Tibial artery (tissue), 4 donors: ENCODE measurements at regions not wholly inside any gene's neighbourhood (a gene's known extent, or its start where the extent isn't known, plus 50 kb on each side); places are given as distances from the start of the nearest gene placed in this dataset.

Experiments used
- DNase-seq, 2 donors: peaks; one replicate each; pipeline ENCODE4 v3.0.0-alpha.2; 2019
- H3K27ac ChIP-seq, 2 donors: fragments of 200-600 bp; sonication (generic) in 1 of 2; 1 replicate in 1 of 2; 2 replicates in 1 of 2; pipeline ENCODE4 v1.5.1; 2018 to 2019; ENCODE audit warnings: mild to moderate bottlenecking in 1 of 2
- H3K27me3 ChIP-seq, 2 donors: fragments of 200-600 bp; sonication (generic) in 1 of 2; one replicate each; pipeline versions ENCODE4 v1.5.1 to v1.6.0; 2016 to 2019
- H3K36me3 ChIP-seq, 3 donors: fragments of 200-600 bp; sonication (generic) in 2 of 3; one replicate each; pipeline ENCODE4 v1.5.1; 2016 to 2019; ENCODE audit warnings: mild to moderate bottlenecking in 2 of 3
- H3K4me1 ChIP-seq, 4 donors: fragments of 200-600 bp; sonication (generic) in 2 of 4; 1 replicate in 3 of 4; 2 replicates in 1 of 4; pipeline ENCODE4 v1.5.1; 2016 to 2019
- H3K4me3 ChIP-seq, 2 donors: fragments of 200-600 bp; sonication (generic) in 1 of 2; 1 replicate in 1 of 2; 2 replicates in 1 of 2; pipeline ENCODE4 v1.5.1; 2018 to 2019; ENCODE audit warnings: mild to moderate bottlenecking in 2 of 2
- H3K9me3 ChIP-seq, 3 donors: fragments of 200-600 bp; sonication (generic) in 1 of 3; one replicate each; pipeline ENCODE4 v1.5.1; 2016 to 2019
- intact Hi-C: fragments of 100-400 bp; cut with DNase I; formaldehyde crosslinking; loops from one replicate; pipeline ENCODE4 v1.15.0; 2023; ENCODE audit warnings: low total_unique reads
- TF ChIP-seq, protein P1 (sequence below), 2 experiments: fragments of 200-600 bp in 1 of 2; fragments of 450-650 bp in 1 of 2; IDR thresholded peaks; one replicate each; pipeline ENCODE4 v1.5.1; 2017 to 2019; ENCODE audit warnings: antibody characterized with exemption in 2 of 2, mild to moderate bottlenecking in 1 of 2, moderate library complexity in 1 of 2

DNA sequence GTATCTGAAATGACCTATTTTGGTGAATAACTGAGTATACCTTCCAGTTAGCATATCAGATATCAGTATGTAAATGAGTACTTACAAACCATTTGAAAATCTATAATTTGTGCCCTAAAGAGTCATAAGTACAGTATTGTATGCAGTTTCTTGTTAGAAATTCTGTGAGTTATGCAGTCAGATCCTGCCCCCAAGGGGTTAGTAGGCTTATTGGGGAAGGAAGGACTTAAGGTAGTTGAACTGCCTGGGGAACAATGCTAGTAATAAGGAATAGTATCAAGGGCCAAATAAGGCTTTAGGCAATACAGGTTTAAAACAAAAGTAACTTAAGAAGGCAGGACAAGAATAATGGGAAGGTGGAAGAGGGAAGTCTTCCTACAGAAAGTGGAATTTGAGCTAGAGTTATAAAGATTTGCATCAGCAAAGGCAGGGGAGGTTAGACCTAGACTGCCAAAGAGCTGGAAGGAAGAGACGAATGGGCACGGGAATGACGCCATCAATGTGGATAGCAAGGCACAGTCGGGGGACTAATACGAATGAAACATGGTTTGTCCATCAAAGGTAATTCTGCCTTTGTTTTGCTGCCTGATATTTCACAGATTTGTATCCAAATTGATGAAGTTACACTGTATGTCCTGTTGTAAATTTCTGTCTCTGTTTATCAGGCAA, 182.9 kb upstream of the DPYD start:
- Histone ChIP-seq H3K27ac (no peak overlapping the region), H3K4me3 (no peak overlapping the region), H3K9me3 (peaks cover 3 to 13% (median 12%) of the 10 kb centered on the region in 3 donors), H3K36me3 (no peaks in the 10 kb centered on the region), H3K4me1 (peaks cover 0 to 13% (median 3%) of the 10 kb centered on the region in 4 donors), H3K27me3 (no peaks in the 10 kb centered on the region)
- TF ChIP-seq, protein P1, sequence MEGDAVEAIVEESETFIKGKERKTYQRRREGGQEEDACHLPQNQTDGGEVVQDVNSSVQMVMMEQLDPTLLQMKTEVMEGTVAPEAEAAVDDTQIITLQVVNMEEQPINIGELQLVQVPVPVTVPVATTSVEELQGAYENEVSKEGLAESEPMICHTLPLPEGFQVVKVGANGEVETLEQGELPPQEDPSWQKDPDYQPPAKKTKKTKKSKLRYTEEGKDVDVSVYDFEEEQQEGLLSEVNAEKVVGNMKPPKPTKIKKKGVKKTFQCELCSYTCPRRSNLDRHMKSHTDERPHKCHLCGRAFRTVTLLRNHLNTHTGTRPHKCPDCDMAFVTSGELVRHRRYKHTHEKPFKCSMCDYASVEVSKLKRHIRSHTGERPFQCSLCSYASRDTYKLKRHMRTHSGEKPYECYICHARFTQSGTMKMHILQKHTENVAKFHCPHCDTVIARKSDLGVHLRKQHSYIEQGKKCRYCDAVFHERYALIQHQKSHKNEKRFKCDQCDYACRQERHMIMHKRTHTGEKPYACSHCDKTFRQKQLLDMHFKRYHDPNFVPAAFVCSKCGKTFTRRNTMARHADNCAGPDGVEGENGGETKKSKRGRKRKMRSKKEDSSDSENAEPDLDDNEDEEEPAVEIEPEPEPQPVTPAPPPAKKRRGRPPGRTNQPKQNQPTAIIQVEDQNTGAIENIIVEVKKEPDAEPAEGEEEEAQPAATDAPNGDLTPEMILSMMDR (IDR thresholded peaks at IDR 0.05): no peak
- intact Hi-C loops: no loop called here
- no peak for DNase-seq

DNA sequence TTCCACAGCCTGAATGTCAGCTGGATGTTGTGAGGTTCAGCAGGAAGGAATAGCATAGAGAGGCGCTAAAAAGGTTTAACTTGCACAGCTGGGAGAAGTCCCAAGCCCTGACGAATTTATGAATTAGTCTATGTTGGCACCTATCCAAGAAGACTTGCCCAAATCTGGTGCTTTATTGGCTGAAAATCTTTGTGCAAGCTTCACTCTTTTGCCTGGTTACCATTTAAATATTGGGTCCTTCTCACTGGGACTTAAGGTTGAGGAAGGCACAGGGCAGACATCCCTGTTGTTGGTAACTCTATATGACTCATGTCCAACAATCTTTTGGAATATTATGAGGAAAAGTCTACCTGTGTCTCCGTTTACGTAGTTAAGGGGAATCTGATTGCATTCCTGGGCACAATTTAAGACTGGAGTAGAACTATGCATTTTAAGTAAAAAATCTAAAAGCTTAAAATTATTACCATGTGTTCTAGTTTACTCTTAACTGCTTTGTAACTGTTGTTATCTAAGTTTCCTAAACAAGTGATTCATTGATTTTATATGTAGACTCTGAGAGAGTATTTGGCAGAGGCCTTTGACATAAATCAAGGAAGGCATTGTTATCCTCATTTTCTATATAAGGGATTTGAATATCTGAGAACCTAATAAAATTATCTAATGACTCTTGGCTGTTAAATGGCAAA, 181.7 kb upstream of the DPYD start:
- H3K36me3 ChIP-seq: no peaks in the 10 kb centered on the region
- peaks cover 3 to 6% (median 5%) of the 10 kb centered on the region in 3 donors for H3K9me3 ChIP-seq
- no peak overlapping the region for H3K4me3 ChIP-seq
- TF ChIP-seq, protein P1 (IDR thresholded peaks at IDR 0.05): no peak
- intact Hi-C loops: no loop called here
- no peak for DNase-seq
- H3K27me3 ChIP-seq: no peaks in the 10 kb centered on the region
- H3K27ac ChIP-seq: no peak overlapping the region
- H3K4me1 ChIP-seq: peaks cover 0 to 13% (median 3%) of the 10 kb centered on the region in 4 donors

DNA sequence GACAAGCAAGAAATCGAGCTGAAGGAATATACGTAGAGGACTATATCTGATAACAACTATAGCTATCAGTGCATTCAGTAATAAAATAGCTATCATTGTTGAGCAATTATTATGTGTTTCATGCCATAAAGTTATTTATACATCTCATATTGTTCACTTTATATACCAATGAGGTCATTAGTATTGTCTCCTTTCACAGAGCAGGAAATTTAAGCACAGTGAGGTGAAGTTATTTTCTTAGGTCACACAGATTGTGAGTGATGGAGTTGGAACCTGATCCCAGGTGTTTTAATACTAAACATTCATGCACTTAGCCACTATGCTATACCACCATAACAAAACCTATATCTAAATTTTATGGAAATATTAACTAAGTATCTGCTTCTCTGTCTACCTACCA, 180.5 kb upstream of the DPYD start:
- Histone ChIP-seq H3K4me1 (peaks cover 0 to 13% (median 3%) of the 10 kb centered on the region in 4 donors), H3K36me3 (no peaks in the 10 kb centered on the region), H3K4me3 (no peak overlapping the region), H3K27ac (no peak overlapping the region), H3K9me3 (no peaks in the 10 kb centered on the region), H3K27me3 (no peaks in the 10 kb centered on the region)
- DNase-seq: no peak
- TF ChIP-seq, protein P1 (IDR thresholded peaks at IDR 0.05): no peak
- intact Hi-C loops: no loop called here

DNA sequence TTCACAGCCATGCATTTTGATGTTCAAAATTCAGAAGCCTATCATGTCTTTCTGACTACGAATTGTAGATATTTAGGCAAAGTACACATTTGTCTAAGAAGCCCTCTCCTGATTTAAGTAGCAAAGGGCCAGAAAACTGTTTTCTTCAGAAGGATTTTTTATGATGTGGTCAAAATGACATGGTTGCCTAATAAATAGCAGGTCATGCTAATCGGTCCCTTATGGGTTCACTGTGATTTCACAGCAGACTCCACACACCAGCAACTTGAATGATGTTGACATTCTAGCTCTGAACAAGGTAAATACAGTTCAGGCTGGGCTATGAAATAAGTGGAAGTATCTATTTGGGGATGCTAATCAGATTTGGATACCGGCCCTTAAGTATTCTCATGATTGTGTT, 178.7 kb upstream of the DPYD start:
- no peak overlapping the region for H3K4me3 ChIP-seq
- H3K9me3 ChIP-seq: no peaks in the 10 kb centered on the region
- no peak overlapping the region for H3K27ac ChIP-seq
- no peak for DNase-seq
- intact Hi-C loops: no loop called here
- no peaks in the 10 kb centered on the region for H3K27me3 ChIP-seq
- H3K36me3 ChIP-seq: no peaks in the 10 kb centered on the region
- TF ChIP-seq, protein P1 (IDR thresholded peaks at IDR 0.05): no peak
- peaks cover 0 to 8% (median 3%) of the 10 kb centered on the region in 4 donors for H3K4me1 ChIP-seq

DNA sequence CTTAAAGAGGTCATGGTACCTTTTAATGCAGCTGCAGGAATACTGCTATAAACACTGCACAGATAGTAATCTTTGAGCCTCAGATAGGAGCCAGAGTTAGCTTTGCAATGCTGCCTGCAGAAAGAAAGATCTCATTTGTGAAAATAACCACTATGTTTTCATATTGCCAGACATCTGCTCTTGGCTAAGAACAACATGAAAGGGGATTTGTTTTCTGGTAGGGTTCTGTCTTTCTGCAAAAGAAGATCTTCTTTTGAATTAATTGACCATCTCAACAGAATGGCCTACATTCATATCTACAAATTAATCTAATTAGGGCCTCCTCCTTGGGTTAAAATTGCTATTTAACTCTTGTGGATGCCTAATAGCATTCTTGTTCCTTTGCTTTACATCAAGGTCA, 177.6 kb upstream of the DPYD start:
- Histone ChIP-seq H3K9me3 (no peaks in the 10 kb centered on the region), H3K27me3 (no peaks in the 10 kb centered on the region), H3K4me3 (no peak overlapping the region), H3K4me1 (no peaks in the 10 kb centered on the region), H3K36me3 (no peaks in the 10 kb centered on the region), H3K27ac (no peak overlapping the region)
- TF ChIP-seq, protein P1 (IDR thresholded peaks at IDR 0.05): no peak
- DNase-seq: no peak
- intact Hi-C loops: no loop called here
